Keratinocyte (primary cell): ENCODE measurements at regions not wholly inside any gene's neighbourhood (a gene's known extent, or its start where the extent isn't known, plus 50 kb on each side); places are given as distances from the start of the nearest gene placed in this dataset.
"Not testable (repeated sequence)": the region's sequence is repeated elsewhere in the genome, so short reads cannot be mapped to it uniquely, and the experiment has no call there.

Source experiments
- EZH2 ChIP-seq: IDR thresholded peaks from one replicate; pipeline ENCODE4 v1.6.1; 2012; ENCODE audit warnings: inconsistent platforms, mild to moderate bottlenecking, low read length, moderate library complexity
- TF ChIP-seq, protein P1 (sequence below), 3 experiments: IDR thresholded peaks in 1 of 3; conservative IDR thresholded peaks in 1 of 3; optimal IDR thresholded peaks in 1 of 3; 2 replicates in 2 of 3; 3 replicates in 1 of 3; pipeline versions ENCODE3 to v1.5.1; 2011; ENCODE audit warnings: low read length in 3 of 3, mild to moderate bottlenecking in 3 of 3, moderate library complexity in 2 of 3, control low read depth in 1 of 3, inconsistent platforms in 1 of 3; ENCODE audit not compliant: insufficient read depth in 2 of 3; ENCODE audit errors: extremely low read depth in 1 of 3

DNA sequence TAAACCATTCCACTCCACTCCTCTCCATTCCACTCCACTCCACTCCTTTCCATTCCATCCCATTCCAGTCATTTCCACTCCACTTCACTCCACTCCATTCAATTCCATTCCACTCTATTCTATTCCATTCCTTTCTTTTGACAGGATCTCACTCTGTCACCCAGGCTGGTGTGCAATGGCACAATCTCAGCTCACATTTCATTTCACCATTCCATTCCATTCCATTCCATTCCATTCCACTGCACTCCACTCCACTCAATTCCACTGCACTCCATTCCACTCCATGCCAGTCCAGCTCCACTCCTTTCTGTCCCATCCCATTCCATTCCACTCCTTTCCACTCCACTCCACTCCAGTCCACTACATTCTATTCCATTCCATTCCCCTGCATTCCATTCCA lies 638.6 kb downstream of the TP53TG3F start:
- TF ChIP-seq, protein P1, sequence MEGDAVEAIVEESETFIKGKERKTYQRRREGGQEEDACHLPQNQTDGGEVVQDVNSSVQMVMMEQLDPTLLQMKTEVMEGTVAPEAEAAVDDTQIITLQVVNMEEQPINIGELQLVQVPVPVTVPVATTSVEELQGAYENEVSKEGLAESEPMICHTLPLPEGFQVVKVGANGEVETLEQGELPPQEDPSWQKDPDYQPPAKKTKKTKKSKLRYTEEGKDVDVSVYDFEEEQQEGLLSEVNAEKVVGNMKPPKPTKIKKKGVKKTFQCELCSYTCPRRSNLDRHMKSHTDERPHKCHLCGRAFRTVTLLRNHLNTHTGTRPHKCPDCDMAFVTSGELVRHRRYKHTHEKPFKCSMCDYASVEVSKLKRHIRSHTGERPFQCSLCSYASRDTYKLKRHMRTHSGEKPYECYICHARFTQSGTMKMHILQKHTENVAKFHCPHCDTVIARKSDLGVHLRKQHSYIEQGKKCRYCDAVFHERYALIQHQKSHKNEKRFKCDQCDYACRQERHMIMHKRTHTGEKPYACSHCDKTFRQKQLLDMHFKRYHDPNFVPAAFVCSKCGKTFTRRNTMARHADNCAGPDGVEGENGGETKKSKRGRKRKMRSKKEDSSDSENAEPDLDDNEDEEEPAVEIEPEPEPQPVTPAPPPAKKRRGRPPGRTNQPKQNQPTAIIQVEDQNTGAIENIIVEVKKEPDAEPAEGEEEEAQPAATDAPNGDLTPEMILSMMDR (optimal IDR thresholded peaks at IDR 0.05 in 1 of 3, IDR thresholded peaks at IDR 0.05 in 1 of 3, conservative IDR thresholded peaks at IDR 0.05 in 1 of 3; ENCODE audit: extremely low read depth in 1 of 3, insufficient read depth in 2 of 3, low read length in 3 of 3): not testable (repeated sequence)
- not testable (repeated sequence) for TF ChIP-seq EZH2
